Myocyte (in vitro differentiated cells): ENCODE measurements at regions not wholly inside any gene's neighbourhood (a gene's known extent, or its start where the extent isn't known, plus 50 kb on each side); places are given as distances from the start of the nearest gene placed in this dataset.
"Not testable (repeated sequence)": the region's sequence is repeated elsewhere in the genome, so short reads cannot be mapped to it uniquely, and the experiment has no call there.

Source experiments
- DNase-seq: peaks from one replicate; pipeline ENCODE4 v3.0.0-alpha.2; 2012; ENCODE audit warnings: low read depth

DNA sequence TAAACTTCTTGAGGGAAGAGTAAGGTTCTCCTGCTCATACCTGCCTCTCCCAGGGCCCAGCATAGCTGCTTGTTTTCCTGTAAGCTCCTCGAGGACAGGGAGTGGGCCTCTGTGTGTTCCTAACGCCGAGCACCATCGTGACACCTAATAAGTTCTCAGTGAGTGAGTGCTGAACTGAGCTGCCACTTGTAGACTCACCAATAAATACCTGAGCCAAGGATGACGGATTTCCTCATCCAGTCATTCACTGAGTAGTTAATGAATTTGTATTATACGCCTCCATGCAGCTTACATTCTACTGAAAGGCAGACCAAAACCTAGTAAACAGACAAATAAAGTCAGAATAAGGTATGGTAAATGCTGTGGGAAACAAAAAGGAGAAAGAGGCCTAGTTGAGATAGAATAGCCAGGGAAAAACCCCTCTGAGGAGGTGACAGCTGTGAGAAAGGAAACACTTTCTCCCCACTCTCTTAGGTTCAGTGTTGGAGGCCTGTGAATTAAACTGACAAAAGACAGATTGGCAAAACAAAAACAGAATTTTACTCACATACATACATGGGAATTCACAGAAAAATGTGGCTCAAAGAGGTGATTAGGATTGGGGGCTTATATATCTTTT, 138.6 kb downstream of the B3GNT2 start:
- DNase-seq, result no peak

DNA sequence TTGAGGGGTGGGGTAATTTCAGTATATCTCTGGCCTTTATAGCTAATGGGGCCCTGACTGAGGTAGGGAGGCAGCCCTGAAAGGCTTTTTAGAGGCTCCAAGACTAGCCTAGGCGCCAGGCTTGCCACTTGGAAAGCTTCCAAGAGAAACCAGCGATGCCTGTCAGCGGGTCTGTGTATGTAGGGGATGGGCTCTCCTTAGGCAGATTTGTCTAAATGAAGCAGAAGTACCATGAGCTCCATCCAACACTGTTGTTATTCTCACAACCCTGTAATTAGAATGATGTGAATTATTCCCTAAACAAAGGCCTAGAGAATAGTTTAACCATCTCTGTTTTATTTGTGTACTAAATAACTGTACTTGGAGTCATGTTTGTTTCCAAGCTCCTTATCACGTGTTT, 138.1 kb downstream of the B3GNT2 start:
- DNase-seq, result no peak

DNA sequence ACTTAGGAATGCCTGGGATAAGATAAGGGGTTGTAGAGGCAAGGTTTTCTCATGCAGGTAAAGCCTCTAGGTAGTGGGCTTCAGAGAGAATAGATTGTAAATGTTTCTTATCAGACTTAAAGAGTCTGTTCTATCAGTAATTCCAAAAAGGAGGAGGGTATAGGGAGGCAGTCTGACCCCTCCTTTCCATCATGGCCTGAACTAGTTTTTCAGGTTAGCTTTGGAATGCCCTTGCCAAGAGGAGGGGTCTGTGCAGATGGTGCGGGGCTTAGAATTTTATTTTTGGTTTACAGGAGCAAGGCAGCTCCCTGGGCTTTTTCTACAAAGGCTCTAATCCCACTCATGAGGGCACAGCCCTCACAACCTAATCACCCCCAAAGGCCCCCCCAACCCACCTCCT, 135.0 kb downstream of the B3GNT2 start:
- no peak for DNase-seq

DNA sequence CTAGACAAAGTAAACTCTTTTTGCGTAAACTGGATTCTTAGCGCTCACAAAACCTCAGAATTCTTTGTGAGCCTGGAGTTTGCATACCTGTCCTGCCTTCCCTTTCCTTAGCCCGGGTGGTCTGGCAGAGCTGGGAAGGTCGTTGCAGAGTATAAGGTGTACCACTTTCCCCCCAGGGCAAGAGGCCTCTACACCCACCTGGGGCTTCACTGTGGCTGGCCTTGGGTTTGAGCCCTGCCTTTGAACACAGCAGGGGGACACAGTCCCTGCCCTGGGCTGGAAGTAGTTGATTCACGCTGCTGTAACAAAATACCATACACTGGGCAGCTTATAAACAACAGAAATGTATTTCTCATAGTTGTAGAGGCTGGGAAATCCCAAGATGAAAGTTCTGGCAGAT, 133.9 kb downstream of the B3GNT2 start:
- DNase-seq, result no peak

DNA sequence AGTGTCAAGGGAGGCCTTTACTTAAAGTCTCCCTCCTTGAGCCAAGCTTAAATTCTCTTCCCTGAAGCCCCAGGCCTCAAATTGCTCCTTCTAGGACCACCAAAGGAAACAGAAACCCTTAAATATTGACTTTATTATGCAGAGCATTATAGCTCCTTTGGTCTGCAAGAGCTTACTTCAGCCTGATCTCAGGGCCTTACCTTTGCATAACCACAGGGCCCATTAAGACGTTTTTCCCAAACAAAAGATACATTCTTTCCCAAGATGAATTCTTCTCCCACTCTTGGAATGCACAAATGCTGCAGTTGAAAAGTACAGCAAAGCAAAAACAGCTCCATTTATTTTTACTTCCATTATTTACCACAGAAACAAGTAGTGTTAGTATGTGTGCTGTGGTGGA, 130.8 kb downstream of the B3GNT2 start:
- no peak for DNase-seq

DNA sequence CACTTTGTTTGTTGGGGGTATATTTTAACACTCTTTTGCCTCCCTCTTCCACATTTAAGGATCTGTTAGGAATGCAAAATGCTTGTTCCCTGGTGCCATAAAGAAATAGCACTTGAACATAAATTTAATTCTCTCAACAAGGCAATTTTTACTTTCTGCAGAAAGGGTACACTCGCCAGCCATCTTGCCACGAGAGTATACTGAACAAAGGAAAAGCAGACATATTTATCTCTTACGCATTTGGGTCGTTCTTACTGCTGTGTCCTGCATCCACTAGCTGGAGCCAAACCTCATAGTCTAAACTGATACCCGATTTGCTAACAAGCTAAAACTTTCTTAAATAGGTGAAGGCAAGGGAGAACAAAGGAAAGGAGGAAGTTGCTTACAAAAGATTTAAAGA, 129.5 kb downstream of the B3GNT2 start:
- DNase-seq, result no peak

DNA sequence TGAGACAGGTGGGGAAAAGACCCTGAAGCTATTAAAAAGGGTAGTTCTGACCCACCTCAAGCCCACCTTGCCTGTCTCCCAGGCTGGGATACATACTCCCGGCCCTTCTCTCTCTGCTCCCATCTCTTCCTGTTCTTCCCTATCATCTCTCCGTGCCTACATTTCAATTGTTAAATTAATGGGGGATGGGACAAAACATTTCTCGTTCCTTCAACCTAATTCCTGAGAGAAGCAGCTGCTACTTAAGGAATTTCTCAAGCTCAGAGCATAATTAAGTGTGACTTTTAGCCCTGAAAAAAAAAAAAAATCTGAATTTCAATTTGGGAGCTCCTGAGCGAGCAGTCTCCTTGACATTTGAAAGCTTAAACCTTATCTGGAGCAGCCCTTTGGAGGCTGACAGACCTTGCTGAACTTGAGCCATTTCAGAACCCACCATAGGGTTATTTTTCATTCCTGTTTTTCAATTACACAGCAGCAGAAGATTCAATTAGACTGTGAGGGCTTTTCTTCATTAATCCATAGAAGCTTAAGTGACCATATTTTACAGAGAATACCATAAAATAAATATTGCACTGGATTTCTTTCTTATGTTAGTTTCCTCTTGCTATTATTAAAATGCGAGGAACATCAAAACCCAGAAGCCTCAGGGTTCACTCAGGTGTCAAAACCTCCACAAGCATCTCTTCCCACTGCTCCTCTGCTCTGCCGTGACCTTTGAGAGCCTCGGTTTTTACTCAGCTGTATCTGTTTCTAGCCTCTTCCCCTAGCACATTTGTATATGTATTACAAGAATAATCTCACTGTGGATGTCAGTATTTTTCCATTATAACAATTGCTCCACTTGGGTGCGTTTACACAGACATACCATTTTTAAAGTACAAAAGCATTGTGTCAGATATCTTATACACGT, 125.7 kb downstream of the B3GNT2 start:
- DNase-seq, result no peak

DNA sequence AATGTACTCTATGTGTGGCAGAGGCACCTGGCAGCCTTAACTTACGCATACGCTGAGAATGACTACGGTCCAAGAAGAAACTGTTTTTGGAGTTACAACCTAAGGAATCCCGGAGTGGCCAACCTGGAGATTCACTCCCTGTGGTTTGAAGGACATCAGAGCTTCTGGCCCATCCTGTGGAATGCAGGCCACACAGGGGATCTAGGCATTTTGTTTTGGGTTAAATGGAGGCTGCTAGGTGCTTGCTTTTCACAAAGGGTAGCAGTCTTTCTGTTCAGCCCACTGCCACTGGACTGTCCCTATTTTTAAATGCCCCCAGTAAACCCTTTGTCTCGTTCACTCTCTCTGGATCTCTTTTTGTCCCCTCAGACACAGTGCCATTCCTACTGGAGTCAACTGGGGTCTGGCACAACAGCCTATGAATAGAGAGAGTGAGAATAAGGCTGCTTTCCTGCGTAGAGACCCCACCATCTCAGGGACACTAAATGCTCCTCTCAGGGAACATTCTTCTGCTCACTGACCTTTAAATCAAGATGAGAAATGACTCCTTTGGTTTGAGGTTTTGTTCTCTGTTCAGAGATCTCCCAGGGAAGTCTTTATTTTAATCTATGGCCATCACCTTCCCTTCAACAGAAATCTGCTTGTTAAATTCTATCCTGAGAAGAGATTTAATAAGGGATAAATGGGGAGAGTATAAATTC, 124.9 kb downstream of the B3GNT2 start:
- no peak for DNase-seq

DNA sequence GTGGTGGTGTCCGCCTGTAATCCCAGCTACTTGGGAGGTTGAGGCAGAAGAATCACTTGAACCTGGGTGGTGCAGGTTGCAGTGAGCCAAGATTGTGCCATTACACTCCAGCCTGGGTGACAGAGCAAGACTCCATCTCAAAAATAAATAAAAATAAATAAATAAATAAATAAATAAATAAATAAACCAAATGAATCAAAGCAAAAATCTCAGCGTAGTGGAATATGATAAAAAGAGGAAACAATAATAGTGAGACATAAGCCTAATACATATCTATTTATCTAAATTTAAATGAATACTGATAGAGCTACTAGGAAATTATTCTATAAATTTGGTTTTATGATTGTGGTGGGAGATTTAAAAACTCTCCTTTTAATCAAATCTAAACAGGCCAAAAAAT, 124.2 kb downstream of the B3GNT2 start:
- not testable (repeated sequence) for DNase-seq

DNA sequence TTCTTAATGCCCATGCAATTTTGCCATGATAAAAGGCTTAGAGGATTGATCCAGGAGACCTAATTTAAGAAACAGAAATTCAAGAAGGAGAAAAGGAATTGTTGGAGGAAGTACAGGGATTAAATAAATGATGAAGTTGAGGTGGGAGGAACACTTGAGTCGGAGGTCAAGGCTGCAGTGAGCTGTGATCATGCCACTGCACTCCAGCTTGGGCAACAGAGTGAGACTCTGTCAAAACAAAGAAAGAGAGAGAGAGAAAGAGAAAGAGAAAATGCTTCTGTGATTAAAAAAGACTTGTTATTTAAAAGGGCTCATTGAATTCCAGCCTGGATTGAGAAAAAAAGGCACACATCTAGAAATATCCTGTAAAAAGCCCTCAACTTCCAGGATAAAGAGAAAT, 123.2 kb downstream of the B3GNT2 start:
- no peak for DNase-seq

DNA sequence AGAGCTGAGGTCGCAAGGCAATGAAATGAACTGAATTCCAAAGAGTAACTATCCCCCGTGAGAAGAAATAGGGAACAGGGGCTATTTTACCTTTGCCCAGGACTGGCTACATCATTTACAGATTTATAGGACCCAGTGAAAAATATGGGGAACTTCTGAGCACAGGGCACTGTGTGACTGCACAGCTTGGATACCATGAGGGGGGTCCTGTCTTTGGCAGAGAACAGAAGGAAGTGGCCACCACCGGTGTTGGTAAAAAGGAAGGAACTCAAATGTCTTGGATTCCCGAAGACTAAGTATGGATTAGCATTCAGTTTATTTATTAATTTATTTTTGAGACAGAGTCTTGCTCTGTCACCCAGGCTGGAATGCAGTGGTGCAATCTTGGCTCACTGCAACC, 119.6 kb downstream of the B3GNT2 start:
- DNase-seq, result no peak

DNA sequence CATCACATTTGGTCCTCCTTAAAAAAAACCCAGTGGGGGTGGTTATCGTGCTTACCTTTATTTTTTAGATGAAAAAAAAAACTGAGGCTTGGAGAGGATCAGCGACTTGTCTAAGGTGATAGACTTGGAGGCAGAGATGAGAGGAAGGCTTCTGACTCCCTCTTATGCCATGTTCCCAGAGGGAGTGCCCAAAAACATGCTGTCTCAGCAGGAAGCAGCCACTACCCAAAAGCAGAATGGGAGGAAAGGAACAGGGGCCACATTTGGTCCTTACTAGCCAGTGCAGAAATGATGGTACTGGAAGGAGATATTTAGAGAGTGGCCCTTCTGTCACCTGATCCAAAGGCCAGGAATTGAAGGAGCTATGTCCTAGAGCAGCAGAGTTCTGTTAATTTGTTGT, 118.4 kb downstream of the B3GNT2 start:
- DNase-seq, result no peak

DNA sequence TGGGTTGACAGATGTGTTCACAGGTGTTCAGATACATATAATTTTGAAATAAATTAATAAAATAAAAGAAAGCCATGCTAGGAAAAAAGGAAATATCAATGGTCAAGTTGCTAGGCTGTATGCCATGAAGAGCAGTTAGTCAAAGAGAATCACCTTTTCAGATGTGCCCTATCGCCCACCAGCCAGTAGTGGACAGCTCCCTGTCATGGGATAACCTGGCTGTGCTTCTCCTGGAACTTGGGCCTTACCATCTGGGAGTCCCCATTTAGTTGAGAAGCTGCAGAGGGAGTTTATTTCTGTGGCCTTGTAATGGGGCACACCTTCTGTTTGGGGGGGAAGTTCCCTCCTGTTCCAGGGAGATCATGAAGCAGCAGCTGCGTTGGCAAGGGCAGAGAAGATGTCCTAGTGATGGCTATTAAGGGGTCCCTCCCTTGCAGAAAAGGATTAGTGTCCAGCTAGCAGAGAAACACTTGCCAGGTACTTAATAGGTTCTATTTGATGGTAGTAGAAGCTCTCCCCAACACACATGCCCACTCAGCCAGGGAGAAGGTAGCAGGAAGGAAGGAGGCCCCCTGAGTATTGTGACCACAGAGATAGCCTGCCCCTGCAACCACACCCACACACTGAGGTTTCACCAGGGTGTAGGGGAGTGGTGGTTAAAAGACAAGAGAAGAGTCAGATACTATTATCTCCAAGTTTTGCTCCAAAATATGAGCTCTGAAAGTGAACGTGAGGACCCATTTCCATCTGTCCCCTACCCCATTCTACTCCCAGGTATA, 117.7 kb downstream of the B3GNT2 start:
- DNase-seq, result no peak

DNA sequence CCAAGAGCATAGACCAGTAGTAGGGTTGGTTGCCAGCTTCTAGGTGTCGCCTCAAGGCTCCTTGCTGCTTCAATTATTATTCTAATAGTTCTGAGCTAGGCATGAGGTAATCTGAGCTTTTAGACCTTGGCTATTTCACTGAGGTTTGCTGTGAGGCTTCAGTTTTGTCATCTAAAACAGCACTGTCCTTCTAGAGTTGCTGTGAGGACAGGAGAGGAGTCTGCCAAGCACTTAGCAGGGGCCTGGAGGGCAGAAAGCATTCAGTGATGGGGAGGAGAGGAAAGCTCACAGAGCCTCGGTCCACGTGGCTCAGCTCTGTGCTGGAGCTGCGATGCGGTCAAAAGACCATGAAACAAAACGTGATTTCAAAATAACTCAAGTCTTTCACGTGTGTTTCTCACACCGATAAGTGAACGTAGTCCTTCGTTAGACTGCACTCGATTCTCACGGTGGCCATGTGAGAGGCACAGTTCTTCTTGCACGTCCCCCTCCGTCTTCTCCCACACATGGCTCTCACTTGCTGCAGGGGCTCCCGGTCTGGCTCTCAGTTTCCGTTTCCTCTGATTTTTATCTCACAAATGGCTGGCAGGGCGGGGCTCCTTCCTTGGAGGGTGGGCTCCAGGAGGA, 113.7 kb downstream of the B3GNT2 start:
- DNase-seq, result peak; percentile 37

DNA sequence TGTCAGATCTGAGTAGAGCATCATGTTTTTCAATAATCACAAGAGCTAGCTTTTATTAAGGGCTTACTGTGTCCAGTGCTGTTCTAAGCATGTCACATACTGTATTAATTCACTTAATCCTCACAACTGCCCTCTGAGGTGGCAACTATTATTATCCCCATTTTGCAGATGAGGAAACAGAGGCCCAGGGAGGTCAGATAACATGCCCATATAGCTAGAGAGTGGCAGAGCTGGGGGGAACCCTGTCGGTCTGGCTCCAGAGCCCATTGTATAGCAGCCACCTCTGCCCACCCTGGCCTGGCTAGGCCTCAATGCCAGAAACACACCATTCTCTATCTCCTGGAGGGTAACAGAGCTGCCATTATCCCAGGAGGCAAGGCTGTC, 113.2 kb downstream of the B3GNT2 start:
- DNase-seq, result no peak

DNA sequence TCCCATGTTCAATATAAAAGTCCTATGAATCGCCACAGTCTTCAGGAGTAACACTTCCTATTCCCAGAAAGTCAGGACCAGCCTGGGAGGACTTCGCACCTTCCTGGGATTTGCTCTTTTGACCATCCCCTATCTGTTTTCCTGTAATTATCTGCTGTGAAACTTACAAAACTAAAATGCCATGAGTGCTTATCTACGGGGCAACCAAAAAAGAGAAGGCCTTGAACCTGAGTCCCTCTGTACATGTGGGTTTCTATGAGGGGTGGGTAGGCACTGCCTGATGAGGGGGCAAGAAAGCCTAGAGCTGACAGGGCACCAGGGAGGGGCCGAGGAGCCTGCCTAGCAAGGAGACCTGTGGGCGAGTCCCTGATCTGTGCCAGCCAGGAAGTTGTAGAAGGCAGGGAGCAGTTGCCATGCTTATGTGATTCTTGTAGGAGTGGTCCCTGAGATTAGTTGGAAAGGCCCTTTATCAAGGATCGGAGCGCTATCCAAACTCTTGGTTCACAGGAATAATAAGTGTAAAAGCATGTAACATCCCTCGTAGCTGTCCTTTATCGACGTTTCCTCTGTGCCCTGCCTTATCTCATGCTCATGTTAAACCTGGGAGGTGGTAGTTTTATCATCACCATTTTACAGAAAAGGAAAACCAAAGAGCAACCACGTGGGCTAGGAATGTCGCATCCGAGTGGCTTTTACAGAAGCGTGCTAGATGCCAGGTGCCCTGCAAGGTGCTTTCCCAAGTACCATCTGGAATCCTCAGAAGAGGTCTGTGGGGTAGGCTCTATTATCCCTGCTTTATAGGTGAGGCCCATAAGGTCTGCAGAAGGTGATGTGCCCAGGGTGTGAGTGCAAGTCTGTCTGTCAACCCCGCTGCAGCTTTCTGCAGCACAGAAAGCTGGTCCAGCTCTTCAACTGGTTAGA, 111.8 kb downstream of the B3GNT2 start:
- DNase-seq, result no peak

DNA sequence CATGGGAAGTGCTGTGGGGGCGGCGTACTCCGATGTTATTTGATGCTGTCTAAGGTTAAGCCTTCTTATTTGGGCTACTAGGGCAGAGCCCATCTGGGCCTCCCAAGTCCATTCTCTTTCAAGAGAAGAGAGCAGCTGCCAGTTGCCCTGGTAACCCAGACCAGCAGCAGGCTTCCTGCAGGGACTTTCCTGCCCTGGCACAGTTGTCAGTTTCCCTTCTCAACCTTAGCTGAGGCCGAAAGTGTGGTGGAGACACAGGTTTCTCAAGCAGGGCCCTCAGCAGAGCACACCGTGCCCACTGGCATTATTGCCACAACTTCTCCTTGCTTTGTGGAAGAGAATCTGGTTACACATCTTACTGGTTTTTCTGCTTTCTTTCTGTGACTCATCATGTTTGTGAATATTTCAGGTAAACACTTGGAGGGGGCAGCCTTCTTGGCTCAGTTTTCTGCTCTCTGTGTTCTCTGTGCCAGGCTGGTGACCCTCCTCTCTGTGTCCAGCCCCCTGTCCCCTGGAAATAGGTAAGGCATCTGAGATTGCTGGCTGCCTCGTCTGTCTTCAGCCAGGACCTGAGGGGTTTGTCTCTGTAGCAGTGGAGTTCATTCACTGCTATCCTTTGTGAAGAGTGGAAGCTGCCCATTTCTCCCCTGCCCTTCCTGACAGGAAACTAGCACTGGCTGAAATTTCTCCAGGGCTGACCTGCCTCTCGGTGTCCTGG, 111.0 kb downstream of the B3GNT2 start:
- peak; percentile 80 for DNase-seq

DNA sequence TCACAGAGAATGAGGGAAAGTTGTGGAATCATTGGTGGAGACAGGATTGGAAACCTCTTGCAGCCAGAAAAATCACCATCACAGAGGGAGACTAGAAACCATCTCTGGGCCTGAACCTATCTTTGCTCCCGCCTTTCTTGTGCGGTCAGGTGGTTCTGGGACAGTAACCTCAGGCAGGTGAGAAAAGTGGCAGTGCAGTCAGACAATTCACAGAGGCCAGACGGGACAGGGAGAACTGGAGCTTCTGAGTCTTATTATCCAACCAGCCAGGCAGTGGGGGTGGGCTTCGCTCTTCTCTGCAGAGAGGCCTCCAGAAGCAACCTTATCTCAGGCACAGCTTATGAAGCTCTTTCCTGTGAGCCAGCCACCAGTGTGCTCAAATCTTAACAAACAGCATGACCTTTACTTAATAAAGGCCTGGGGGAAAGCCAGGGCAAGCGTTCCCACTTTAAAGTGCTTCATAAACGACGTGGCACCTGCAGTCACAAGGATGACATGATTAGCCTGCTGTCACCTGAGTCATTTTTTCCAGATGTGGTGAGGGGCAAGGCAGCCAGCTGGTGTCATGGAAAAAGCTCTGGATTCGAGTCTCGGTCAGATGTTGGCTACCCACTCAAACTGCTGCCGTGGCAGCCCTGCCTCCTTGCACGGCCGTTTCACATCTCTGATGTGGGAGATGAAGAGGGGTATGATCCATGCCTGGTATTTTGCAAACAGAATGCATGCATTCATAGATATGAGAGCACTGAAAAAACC, 109.7 kb downstream of the B3GNT2 start:
- DNase-seq, result no peak
